ENCODE measurements at regions not wholly inside any gene's neighbourhood (a gene's known extent, or its start where the extent isn't known, plus 50 kb on each side); places are given as distances from the start of the nearest gene placed in this dataset.

DNA sequence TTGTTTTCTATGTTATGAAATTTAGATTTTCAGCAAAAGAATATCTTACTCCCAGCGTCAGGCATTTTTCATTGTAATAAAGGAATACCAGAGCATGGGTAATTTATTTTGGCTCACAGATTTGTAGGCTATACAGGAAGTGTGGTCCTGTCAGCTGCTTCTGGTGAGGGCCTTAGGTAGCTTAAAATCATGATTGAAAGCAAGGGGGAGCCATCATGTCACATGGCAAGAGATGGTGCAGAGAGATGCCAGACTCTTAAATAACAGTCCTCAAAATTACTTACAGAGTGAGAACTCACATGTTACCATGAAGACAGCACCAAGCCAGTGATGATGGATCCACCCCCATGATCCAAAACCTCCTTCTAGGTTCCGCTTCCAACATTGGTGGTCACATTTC is 825.0 kb upstream of the CHORDC1 start:
- Histone ChIP-seq H3K4me3 (ENCODE audit: low read depth in 2 of 2, low read length in 2 of 2) (no peak overlapping the region), H3K27me3 (ENCODE audit: control insufficient read depth, insufficient read depth, low read length) (no peaks in the 10 kb centered on the region), H3K9me3 (ENCODE audit: control insufficient read depth, insufficient read depth, low read depth, low read length) (peaks cover 12% of the 10 kb centered on the region), H3K36me3 (ENCODE audit: control insufficient read depth, insufficient read depth, low read length) (no peaks in the 10 kb centered on the region), H3K27ac (ENCODE audit: low read length) (no peak overlapping the region), H3K4me1 (ENCODE audit: control insufficient read depth, insufficient read depth, low read length) (no peaks in the 10 kb centered on the region)
- intact Hi-C loops (cut with micrococcal nuclease; ENCODE audit: unreplicated experiment) (no loop called here), in situ Hi-C loops (cut with HindIII; ENCODE audit: low pct_unique_long_range_greater_than_20kb, low sequenced_read_pairs) (no loop called here)
- ATAC-seq (no peak), DNase-seq (ENCODE audit: low read depth, low spot score) (no peak)
- POLR2A ChIA-PET = no interaction called here
- no TSS peak for BruUV-seq (replicated peaks)
- CTCF ChIA-PET = no interaction called here
- TF ChIP-seq POLR2AphosphoS5 (IDR thresholded peaks at IDR 0.05; ENCODE audit: low read depth, low read length) = no peak
- TF ChIP-seq TCF7L2 (IDR thresholded peaks at IDR 0.05; ENCODE audit: low read depth, low read length) = no peak
- TF ChIP-seq SIN3A (IDR thresholded peaks at IDR 0.05; ENCODE audit: borderline replicate concordance, insufficient read depth, low read depth, low read length) = no peak
- no peak for TF ChIP-seq REST (IDR thresholded peaks at IDR 0.05; ENCODE audit: insufficient read depth in 1 of 2, low read depth in 2 of 2, low read length in 1 of 2)
- TF ChIP-seq, protein P1, sequence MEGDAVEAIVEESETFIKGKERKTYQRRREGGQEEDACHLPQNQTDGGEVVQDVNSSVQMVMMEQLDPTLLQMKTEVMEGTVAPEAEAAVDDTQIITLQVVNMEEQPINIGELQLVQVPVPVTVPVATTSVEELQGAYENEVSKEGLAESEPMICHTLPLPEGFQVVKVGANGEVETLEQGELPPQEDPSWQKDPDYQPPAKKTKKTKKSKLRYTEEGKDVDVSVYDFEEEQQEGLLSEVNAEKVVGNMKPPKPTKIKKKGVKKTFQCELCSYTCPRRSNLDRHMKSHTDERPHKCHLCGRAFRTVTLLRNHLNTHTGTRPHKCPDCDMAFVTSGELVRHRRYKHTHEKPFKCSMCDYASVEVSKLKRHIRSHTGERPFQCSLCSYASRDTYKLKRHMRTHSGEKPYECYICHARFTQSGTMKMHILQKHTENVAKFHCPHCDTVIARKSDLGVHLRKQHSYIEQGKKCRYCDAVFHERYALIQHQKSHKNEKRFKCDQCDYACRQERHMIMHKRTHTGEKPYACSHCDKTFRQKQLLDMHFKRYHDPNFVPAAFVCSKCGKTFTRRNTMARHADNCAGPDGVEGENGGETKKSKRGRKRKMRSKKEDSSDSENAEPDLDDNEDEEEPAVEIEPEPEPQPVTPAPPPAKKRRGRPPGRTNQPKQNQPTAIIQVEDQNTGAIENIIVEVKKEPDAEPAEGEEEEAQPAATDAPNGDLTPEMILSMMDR (IDR thresholded peaks at IDR 0.05) = no peak

GRCh38 chr11:91046261-91046660 is 823.4 kb upstream of the CHORDC1 start:
- TF ChIP-seq SIN3A (IDR thresholded peaks at IDR 0.05; ENCODE audit: borderline replicate concordance, insufficient read depth, low read depth, low read length) (no peak), REST (IDR thresholded peaks at IDR 0.05; ENCODE audit: insufficient read depth in 1 of 2, low read depth in 2 of 2, low read length in 1 of 2) (no peak), POLR2AphosphoS5 (IDR thresholded peaks at IDR 0.05; ENCODE audit: low read depth, low read length) (no peak), TCF7L2 (IDR thresholded peaks at IDR 0.05; ENCODE audit: low read depth, low read length) (no peak)
- TF ChIP-seq, protein P1 (IDR thresholded peaks at IDR 0.05) = no peak
- in situ Hi-C loops (cut with HindIII; ENCODE audit: low pct_unique_long_range_greater_than_20kb, low sequenced_read_pairs) (no loop called here), intact Hi-C loops (cut with micrococcal nuclease; ENCODE audit: unreplicated experiment) (no loop called here)
- Histone ChIP-seq H3K27me3 (ENCODE audit: control insufficient read depth, insufficient read depth, low read length) (no peaks in the 10 kb centered on the region), H3K9me3 (ENCODE audit: control insufficient read depth, insufficient read depth, low read depth, low read length) (peaks cover 12% of the 10 kb centered on the region), H3K27ac (ENCODE audit: low read length) (no peak overlapping the region), H3K36me3 (ENCODE audit: control insufficient read depth, insufficient read depth, low read length) (no peaks in the 10 kb centered on the region), H3K4me1 (ENCODE audit: control insufficient read depth, insufficient read depth, low read length) (no peaks in the 10 kb centered on the region), H3K4me3 (ENCODE audit: low read depth in 2 of 2, low read length in 2 of 2) (no peak overlapping the region)
- DNase-seq (ENCODE audit: low read depth, low spot score) = no peak
- no TSS peak for BruUV-seq (replicated peaks)
- ATAC-seq = no peak
- ChIA-PET CTCF (no interaction called here), POLR2A (no interaction called here)
